ENCODE measurements at regions not wholly inside any gene's neighbourhood (a gene's known extent, or its start where the extent isn't known, plus 50 kb on each side); places are given as distances from the start of the nearest gene placed in this dataset.

DNA sequence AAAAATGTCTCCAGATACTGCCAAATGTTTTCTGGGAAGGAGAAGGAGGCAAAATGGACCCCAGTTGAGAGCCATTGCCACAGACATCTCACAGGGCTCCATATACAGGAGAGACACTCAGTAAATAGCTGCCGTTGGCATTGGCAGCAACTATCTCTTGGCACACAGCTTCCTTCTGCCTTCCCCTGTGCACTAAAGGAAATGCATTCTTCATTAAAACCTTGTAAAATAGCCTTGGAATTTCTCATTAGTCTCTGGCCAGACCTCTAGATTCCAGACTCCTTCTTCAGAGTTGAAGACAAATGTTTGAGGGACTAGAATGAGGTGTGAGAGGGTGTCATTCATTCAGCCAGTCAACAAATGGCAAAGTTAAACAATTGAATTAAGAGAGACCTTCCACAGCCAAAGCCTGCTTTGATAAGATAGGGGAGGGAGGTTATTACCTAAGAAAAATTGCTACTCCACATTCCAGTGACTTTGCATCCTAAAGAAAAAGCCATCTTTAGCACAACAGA lies 223.9 kb upstream of the HS3ST3A1 start:
- no TSS peak for BruUV-seq (replicated peaks)
- no peaks in the 10 kb centered on the region for H3K79me2 ChIP-seq (ENCODE audit: control insufficient read depth, insufficient read depth, low read length)
- H3K4me3 ChIP-seq (replicated peaks in 1 of 3; ENCODE audit: insufficient read depth in 1 of 3, low read depth in 1 of 3, low read length in 3 of 3) = no peak overlapping the region
- no peaks in the 10 kb centered on the region for H3K36me3 ChIP-seq (ENCODE audit: control insufficient read depth in 2 of 2, extremely low read depth in 1 of 2, insufficient read depth in 2 of 2, low read length in 2 of 2)
- H3K4me1 ChIP-seq (ENCODE audit: control insufficient read depth, extremely low read depth, insufficient read depth, low read length) = no peaks in the 10 kb centered on the region
- DNase-seq (ENCODE audit: low read depth, low spot score) (no peak), FAIRE-seq (no peak)
- H2AFZ ChIP-seq (ENCODE audit: low read depth, low read length) = no peak overlapping the region
- CTCF ChIA-PET = no interaction called here
- H3K27me3 ChIP-seq (ENCODE audit: control insufficient read depth in 2 of 2, insufficient read depth in 2 of 2, low read length in 2 of 2) = no peaks in the 10 kb centered on the region
- H3K9me1 ChIP-seq (replicated peaks; ENCODE audit: control insufficient read depth, extremely low read depth, insufficient read depth, low read length) = no peaks in the 10 kb centered on the region
- H3K9me3 ChIP-seq (replicated peaks; ENCODE audit: control insufficient read depth, insufficient read depth, low read length) = peaks cover 4% of the 10 kb centered on the region
- intact Hi-C loops (cut with micrococcal nuclease) = no loop called here
- TF ChIP-seq, protein P1, sequence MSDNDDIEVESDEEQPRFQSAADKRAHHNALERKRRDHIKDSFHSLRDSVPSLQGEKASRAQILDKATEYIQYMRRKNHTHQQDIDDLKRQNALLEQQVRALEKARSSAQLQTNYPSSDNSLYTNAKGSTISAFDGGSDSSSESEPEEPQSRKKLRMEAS (IDR thresholded peaks at IDR 0.05; ENCODE audit: insufficient read depth, insufficient read length) = no peak
- TF ChIP-seq FOS (IDR thresholded peaks at IDR 0.05; ENCODE audit: borderline replicate concordance, insufficient read depth, low read length) (no peak), GATA2 (IDR thresholded peaks at IDR 0.05; ENCODE audit: insufficient read depth, insufficient read length, low read depth, low read length) (no peak), EZH2 (IDR thresholded peaks at IDR 0.05; ENCODE audit: borderline replicate concordance, low read depth, low read length, severe bottlenecking) (no peak), POLR2AphosphoS5 (IDR thresholded peaks at IDR 0.05; ENCODE audit: insufficient read depth, low read depth, low read length) (no peak), MYC (IDR thresholded peaks at IDR 0.05; ENCODE audit: low read depth, low read length) (no peak), CTCF (IDR thresholded peaks at IDR 0.05; ENCODE audit: extremely low read depth in 1 of 2, insufficient read depth in 1 of 2, low read depth in 1 of 2, low read length in 2 of 2) (no peak), JUN (IDR thresholded peaks at IDR 0.05; ENCODE audit: borderline replicate concordance, insufficient read depth, insufficient read length, low read depth) (no peak), POLR2A (IDR thresholded peaks at IDR 0.05; ENCODE audit: low read depth, low read length) (no peak)
- dilution Hi-C loops (cut with MboI; ENCODE audit: extremely low pct_ligation_motif_present, low sequenced_read_pairs) = no loop called here
- H4K20me1 ChIP-seq (replicated peaks; ENCODE audit: control insufficient read depth, extremely low read depth, insufficient read depth, low read length) = no peaks in the 10 kb centered on the region
- H3K27ac ChIP-seq (ENCODE audit: insufficient read depth, low read depth, low read length) = no peak overlapping the region
- POLR2A ChIA-PET = no interaction called here
- H3K9ac ChIP-seq (replicated peaks; ENCODE audit: extremely low read depth, insufficient read depth, low read length) = no peak overlapping the region
- H3K4me2 ChIP-seq (ENCODE audit: insufficient read depth, low read length) = no peak overlapping the region

Data from endothelial cell of umbilical vein (primary cell).